H1 (cell line): ENCODE measurements at regions not wholly inside any gene's neighbourhood (a gene's known extent, or its start where the extent isn't known, plus 50 kb on each side); places are given as distances from the start of the nearest gene placed in this dataset.

Source experiments
- BRCA1 ChIP-seq: IDR thresholded peaks from 2 replicates; pipeline ENCODE4 v1.6.1; 2012; ENCODE audit warnings: low read depth, low read length, improper control_type of control experiment
- CBX5 ChIP-seq: fragments of 300-800, 300-1000 bp; sonication (generic); IDR thresholded peaks from 2 replicates; pipeline ENCODE4 v1.7.1; 2016; ENCODE audit warnings: antibody characterized with exemption, low read length, low read depth
- CREB1 ChIP-seq: IDR thresholded peaks from 2 replicates; pipeline ENCODE4 v1.6.1; 2012; ENCODE audit warnings: inconsistent platforms
- CTCF ChIP-seq, 3 experiments: IDR thresholded peaks; 1 replicate in 2 of 3; 2 replicates in 1 of 3; pipeline versions ENCODE4 v1.5.1 to v1.6.1; 2011; ENCODE audit warnings: low read length in 3 of 3, mild to moderate bottlenecking in 3 of 3, inconsistent platforms in 2 of 3, low read depth in 1 of 3, moderate library complexity in 1 of 3; ENCODE audit not compliant: insufficient read depth in 1 of 3; ENCODE audit errors: control extremely low read depth in 1 of 3
- EGR1 ChIP-seq: IDR thresholded peaks from 2 replicates; pipeline ENCODE4 v1.6.1; 2011; ENCODE audit warnings: low read depth, low read length, borderline replicate concordance
- EP300 ChIP-seq, 2 experiments: IDR thresholded peaks; 1 replicate in 1 of 2; 2 replicates in 1 of 2; pipeline ENCODE4 v1.6.1; 2011 to 2012; ENCODE audit warnings: low read depth in 2 of 2, low read length in 2 of 2, mild to moderate bottlenecking in 2 of 2, borderline replicate concordance in 1 of 2, inconsistent platforms in 1 of 2, moderate library complexity in 1 of 2
- EZH2 ChIP-seq: fragments of 200-600 bp; sonication (generic); IDR thresholded peaks from 2 replicates; pipeline ENCODE4 v1.7.1; 2012; ENCODE audit warnings: low read depth, mild to moderate bottlenecking, moderate library complexity, low read length, inconsistent platforms; ENCODE audit not compliant: severe bottlenecking
- JUND ChIP-seq: IDR thresholded peaks from 2 replicates; pipeline ENCODE4 v1.6.1; 2011; ENCODE audit warnings: mild to moderate bottlenecking, improper control_type of control experiment, low read length
- POLR2A ChIP-seq, 2 experiments: IDR thresholded peaks; 1 replicate in 1 of 2; 2 replicates in 1 of 2; pipeline ENCODE4 v1.6.1; 2011; ENCODE audit warnings: low read depth in 2 of 2, low read length in 2 of 2, mild to moderate bottlenecking in 2 of 2; ENCODE audit errors: control extremely low read depth in 1 of 2
- POLR2AphosphoS5 ChIP-seq: IDR thresholded peaks from 2 replicates; pipeline ENCODE4 v1.6.1; 2011; ENCODE audit warnings: low read depth, low read length
- SIRT6 ChIP-seq: IDR thresholded peaks from one replicate; pipeline ENCODE4 v1.7.1; 2012; ENCODE audit warnings: low read length, inconsistent platforms
- SP1 ChIP-seq: IDR thresholded peaks from 2 replicates; pipeline ENCODE4 v1.6.1; 2011; ENCODE audit warnings: low read depth, low read length
- SUZ12 ChIP-seq: fragments of 200-600 bp; sonication (generic); IDR thresholded peaks from 2 replicates; pipeline ENCODE4 v1.6.1; 2012; ENCODE audit warnings: mild to moderate bottlenecking, inconsistent platforms, low read length, moderate library complexity, mixed read lengths
- TBP ChIP-seq: IDR thresholded peaks from 2 replicates; pipeline ENCODE4 v1.6.1; 2011; ENCODE audit warnings: low read depth, low read length, improper control_type of control experiment

DNA sequence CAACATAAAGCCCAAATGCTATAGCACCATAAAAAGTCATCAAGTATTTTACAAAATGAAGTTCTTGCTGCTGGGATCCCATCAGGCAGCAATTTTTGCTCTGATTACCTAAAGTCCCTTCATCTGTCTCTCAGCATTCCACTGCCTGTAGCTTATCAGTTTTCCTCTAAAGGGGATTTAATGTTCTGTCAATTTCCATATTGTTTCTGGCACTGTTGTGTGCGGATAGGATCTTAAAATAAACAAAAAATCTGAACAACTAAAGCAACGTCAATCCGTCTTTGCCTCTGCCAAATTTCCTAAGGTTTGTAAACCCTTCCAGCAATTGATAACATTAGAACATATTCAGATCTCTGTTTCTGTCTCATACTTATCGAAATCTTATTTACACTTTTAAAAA lies 1126.3 kb upstream of the RAG2 start:
- no peak for TF ChIP-seq SUZ12
- no peak for TF ChIP-seq POLR2A (IDR thresholded peaks at IDR 0.05; ENCODE audit: control extremely low read depth in 1 of 2, low read depth in 2 of 2, low read length in 2 of 2)
- TF ChIP-seq SP1 = no peak
- TF ChIP-seq EP300 (IDR thresholded peaks at IDR 0.05; ENCODE audit: borderline replicate concordance in 1 of 2, low read depth in 2 of 2, low read length in 2 of 2) = no peak
- TF ChIP-seq TBP = no peak
- TF ChIP-seq JUND = no peak
- TF ChIP-seq EZH2 = no peak
- TF ChIP-seq EGR1 = no peak
- TF ChIP-seq CBX5 = no peak
- no peak for TF ChIP-seq BRCA1
- no peak for TF ChIP-seq CTCF (IDR thresholded peaks at IDR 0.05; ENCODE audit: control extremely low read depth in 1 of 3, insufficient read depth in 1 of 3, low read depth in 1 of 3, low read length in 3 of 3)
- no peak for TF ChIP-seq CREB1
- no peak for TF ChIP-seq POLR2AphosphoS5
- no peak for TF ChIP-seq SIRT6
